ENCODE measurements at regions not wholly inside any gene's neighbourhood (a gene's known extent, or its start where the extent isn't known, plus 50 kb on each side); places are given as distances from the start of the nearest gene placed in this dataset.
"Not testable (repeated sequence)": the region's sequence is repeated elsewhere in the genome, so short reads cannot be mapped to it uniquely, and the experiment has no call there.

- no peak for TF ChIP-seq ESRRA (CRISPR knock-in tag; IDR thresholded peaks at IDR 0.05; ENCODE audit: borderline replicate concordance)
- no peak for TF ChIP-seq SP1 (CRISPR knock-in tag; conservative IDR thresholded peaks at IDR 0.05)
- TF ChIP-seq ZNF423 (CRISPR knock-in tag; IDR thresholded peaks at IDR 0.05) = no peak
- no peak for TF ChIP-seq ZNF121 (CRISPR knock-in tag; IDR thresholded peaks at IDR 0.05)
- TF ChIP-seq ZNF219 (CRISPR knock-in tag; IDR thresholded peaks at IDR 0.05; ENCODE audit: borderline replicate concordance) = no peak
- TF ChIP-seq CREB1 (CRISPR knock-in tag; IDR thresholded peaks at IDR 0.05) = no peak
These were observed 92.3 kb upstream of the TRHDE start (continued) for GRCh38 chr12:72179841-72180240.

GRCh38 chr12:72184971-72185533, 87.1 kb upstream of the TRHDE start:
- ATAC-seq; H3K4me3 Mint-ChIP-seq; DNase-seq (ENCODE audit: low spot score); CTCF ChIA-PET; POLR2A ChIA-PET; H3K36me3 Mint-ChIP-seq; H3K27ac Mint-ChIP-seq; H3K27me3 Mint-ChIP-seq (ENCODE audit: low read depth): not testable (repeated sequence)
- Mint-ChIP-seq H3K9me3 (peaks cover 12% of the 10 kb centered on the region), H3K4me1 (peaks cover 14% of the 10 kb centered on the region)

GRCh38 chr12:72189266-72189665, 82.9 kb upstream of the TRHDE start:
- CTCF ChIA-PET = no interaction called here
- Mint-ChIP-seq H3K36me3 (peaks cover 3% of the 10 kb centered on the region; the same call in 1 of the 2 replicates), H3K27ac (no peak overlapping the region), H3K27me3 (ENCODE audit: low read depth) (no peaks in the 10 kb centered on the region), H3K4me3 (no peak overlapping the region), H3K9me3 (peaks cover 13% of the 10 kb centered on the region), H3K4me1 (peaks cover 33% of the 10 kb centered on the region)
- ATAC-seq = no peak
- POLR2A ChIA-PET = interaction anchor here (0.6 kb wide), 1 partner anchor 55 kb away, joined by 3 read pairs; no protein-coding TSS in a partner anchor
- no peak for DNase-seq (ENCODE audit: low spot score)
- TF ChIP-seq ATF2 (CRISPR knock-in tag; IDR thresholded peaks at IDR 0.05; ENCODE audit: borderline replicate concordance, low read depth) (no peak), ELF4 (CRISPR knock-in tag; IDR thresholded peaks at IDR 0.05; ENCODE audit: low read depth) (no peak), ZNF121 (CRISPR knock-in tag; IDR thresholded peaks at IDR 0.05) (no peak), EMX1 (CRISPR knock-in tag; IDR thresholded peaks at IDR 0.05) (no peak), FOXJ3 (CRISPR knock-in tag; IDR thresholded peaks at IDR 0.05; ENCODE audit: borderline replicate concordance) (no peak), ZNF423 (CRISPR knock-in tag; IDR thresholded peaks at IDR 0.05) (no peak), ZNF671 (CRISPR knock-in tag; IDR thresholded peaks at IDR 0.05) (no peak), E2F1 (CRISPR knock-in tag; IDR thresholded peaks at IDR 0.05) (no peak), ZBTB43 (CRISPR knock-in tag; IDR thresholded peaks at IDR 0.05) (no peak), ZNF396 (CRISPR knock-in tag; IDR thresholded peaks at IDR 0.05; ENCODE audit: borderline replicate concordance) (no peak)
- TF ChIP-seq, protein P1, sequence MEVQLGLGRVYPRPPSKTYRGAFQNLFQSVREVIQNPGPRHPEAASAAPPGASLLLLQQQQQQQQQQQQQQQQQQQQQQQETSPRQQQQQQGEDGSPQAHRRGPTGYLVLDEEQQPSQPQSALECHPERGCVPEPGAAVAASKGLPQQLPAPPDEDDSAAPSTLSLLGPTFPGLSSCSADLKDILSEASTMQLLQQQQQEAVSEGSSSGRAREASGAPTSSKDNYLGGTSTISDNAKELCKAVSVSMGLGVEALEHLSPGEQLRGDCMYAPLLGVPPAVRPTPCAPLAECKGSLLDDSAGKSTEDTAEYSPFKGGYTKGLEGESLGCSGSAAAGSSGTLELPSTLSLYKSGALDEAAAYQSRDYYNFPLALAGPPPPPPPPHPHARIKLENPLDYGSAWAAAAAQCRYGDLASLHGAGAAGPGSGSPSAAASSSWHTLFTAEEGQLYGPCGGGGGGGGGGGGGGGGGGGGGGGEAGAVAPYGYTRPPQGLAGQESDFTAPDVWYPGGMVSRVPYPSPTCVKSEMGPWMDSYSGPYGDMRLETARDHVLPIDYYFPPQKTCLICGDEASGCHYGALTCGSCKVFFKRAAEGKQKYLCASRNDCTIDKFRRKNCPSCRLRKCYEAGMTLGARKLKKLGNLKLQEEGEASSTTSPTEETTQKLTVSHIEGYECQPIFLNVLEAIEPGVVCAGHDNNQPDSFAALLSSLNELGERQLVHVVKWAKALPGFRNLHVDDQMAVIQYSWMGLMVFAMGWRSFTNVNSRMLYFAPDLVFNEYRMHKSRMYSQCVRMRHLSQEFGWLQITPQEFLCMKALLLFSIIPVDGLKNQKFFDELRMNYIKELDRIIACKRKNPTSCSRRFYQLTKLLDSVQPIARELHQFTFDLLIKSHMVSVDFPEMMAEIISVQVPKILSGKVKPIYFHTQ (CRISPR knock-in tag; IDR thresholded peaks at IDR 0.05) = no peak
- TF ChIP-seq, protein P2, sequence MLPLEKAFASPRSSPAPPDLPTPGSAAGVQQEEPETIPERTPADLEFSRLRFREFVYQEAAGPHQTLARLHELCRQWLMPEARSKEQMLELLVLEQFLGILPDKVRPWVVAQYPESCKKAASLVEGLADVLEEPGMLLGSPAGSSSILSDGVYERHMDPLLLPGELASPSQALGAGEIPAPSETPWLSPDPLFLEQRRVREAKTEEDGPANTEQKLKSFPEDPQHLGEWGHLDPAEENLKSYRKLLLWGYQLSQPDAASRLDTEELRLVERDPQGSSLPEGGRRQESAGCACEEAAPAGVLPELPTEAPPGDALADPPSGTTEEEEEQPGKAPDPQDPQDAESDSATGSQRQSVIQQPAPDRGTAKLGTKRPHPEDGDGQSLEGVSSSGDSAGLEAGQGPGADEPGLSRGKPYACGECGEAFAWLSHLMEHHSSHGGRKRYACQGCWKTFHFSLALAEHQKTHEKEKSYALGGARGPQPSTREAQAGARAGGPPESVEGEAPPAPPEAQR (CRISPR knock-in tag; IDR thresholded peaks at IDR 0.05) = no peak
- TF ChIP-seq, protein P3, sequence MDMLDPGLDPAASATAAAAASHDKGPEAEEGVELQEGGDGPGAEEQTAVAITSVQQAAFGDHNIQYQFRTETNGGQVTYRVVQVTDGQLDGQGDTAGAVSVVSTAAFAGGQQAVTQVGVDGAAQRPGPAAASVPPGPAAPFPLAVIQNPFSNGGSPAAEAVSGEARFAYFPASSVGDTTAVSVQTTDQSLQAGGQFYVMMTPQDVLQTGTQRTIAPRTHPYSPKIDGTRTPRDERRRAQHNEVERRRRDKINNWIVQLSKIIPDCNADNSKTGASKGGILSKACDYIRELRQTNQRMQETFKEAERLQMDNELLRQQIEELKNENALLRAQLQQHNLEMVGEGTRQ (CRISPR knock-in tag; IDR thresholded peaks at IDR 0.05) = no peak
- TF ChIP-seq, protein P4, sequence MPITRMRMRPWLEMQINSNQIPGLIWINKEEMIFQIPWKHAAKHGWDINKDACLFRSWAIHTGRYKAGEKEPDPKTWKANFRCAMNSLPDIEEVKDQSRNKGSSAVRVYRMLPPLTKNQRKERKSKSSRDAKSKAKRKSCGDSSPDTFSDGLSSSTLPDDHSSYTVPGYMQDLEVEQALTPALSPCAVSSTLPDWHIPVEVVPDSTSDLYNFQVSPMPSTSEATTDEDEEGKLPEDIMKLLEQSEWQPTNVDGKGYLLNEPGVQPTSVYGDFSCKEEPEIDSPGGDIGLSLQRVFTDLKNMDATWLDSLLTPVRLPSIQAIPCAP (CRISPR knock-in tag; IDR thresholded peaks at IDR 0.05) = no peak
- TF ChIP-seq, protein P5, sequence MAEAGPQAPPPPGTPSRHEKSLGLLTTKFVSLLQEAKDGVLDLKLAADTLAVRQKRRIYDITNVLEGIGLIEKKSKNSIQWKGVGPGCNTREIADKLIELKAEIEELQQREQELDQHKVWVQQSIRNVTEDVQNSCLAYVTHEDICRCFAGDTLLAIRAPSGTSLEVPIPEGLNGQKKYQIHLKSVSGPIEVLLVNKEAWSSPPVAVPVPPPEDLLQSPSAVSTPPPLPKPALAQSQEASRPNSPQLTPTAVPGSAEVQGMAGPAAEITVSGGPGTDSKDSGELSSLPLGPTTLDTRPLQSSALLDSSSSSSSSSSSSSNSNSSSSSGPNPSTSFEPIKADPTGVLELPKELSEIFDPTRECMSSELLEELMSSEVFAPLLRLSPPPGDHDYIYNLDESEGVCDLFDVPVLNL (CRISPR knock-in tag; IDR thresholded peaks at IDR 0.05; ENCODE audit: borderline replicate concordance, low read depth) = no peak

All from WTC11 (cell line).